Esophagus squamous epithelium (tissue), 5 donors: ENCODE measurements at regions not wholly inside any gene's neighbourhood (a gene's known extent, or its start where the extent isn't known, plus 50 kb on each side); places are given as distances from the start of the nearest gene placed in this dataset.

Source experiments
- DNase-seq: peaks from one replicate; lab custom pipeline; 2025; lab: John Stamatoyannopoulos, UW
- H3K27ac ChIP-seq, 4 donors: fragments of 200-600 bp; sonication (generic); one replicate each; pipeline ENCODE4 v1.5.1; 2016 to 2019; ENCODE audit warnings: mild to moderate bottlenecking in 1 of 4
- H3K27me3 ChIP-seq, 4 donors: fragments of 200-600 bp; sonication (generic); 1 replicate in 3 of 4; 2 replicates in 1 of 4; pipeline versions ENCODE4 v1.5.1 to v1.6.0; 2017 to 2021; ENCODE audit warnings: antibody characterized with exemption in 1 of 4
- H3K36me3 ChIP-seq, 3 donors: fragments of 200-600 bp; sonication (generic); one replicate each; pipeline ENCODE4 v1.5.1; 2016 to 2019
- H3K4me1 ChIP-seq, 3 donors: fragments of 200-600 bp; sonication (generic); one replicate each; pipeline ENCODE4 v1.5.1; 2017 to 2019
- H3K4me3 ChIP-seq, 4 donors: fragments of 200-600 bp; sonication (generic); 1 replicate in 3 of 4; 2 replicates in 1 of 4; pipeline ENCODE4 v1.5.1; 2016 to 2019; ENCODE audit warnings: mild to moderate bottlenecking in 2 of 4, moderate library complexity in 1 of 4
- H3K9me3 ChIP-seq, 3 donors: fragments of 200-600 bp; sonication (generic); one replicate each; pipeline ENCODE4 v1.5.1; 2016 to 2019
- POLR2A ChIP-seq, 4 donors: fragments of 450-650 bp; IDR thresholded peaks; one replicate each; pipeline ENCODE4 v1.6.1; 2017; ENCODE audit warnings: antibody characterized with exemption in 4 of 4, mild to moderate bottlenecking in 4 of 4, moderate library complexity in 3 of 4
- WGBS, 2 donors: methylation state at CpG; one replicate each; pipeline ENCODE4 v1.1.5; 2018; 5-methylcytosine and 5-hydroxymethylcytosine counted together
- intact Hi-C: fragments of 100-400 bp; cut with DNase I; formaldehyde crosslinking; loops from one replicate; pipeline ENCODE4 v1.15.0; 2022
- TF ChIP-seq, protein P1 (sequence below), 6 experiments: fragments of 450-650 bp in 4 of 6; fragments of 200-600 bp in 2 of 6; sonication (generic) in 2 of 6; IDR thresholded peaks; one replicate each; pipeline ENCODE4 v1.5.1; 2016 to 2019; ENCODE audit warnings: antibody characterized with exemption in 6 of 6, mild to moderate bottlenecking in 4 of 6, moderate library complexity in 4 of 6
- donor health status: DM: yes; HTN: yes; CAD: no.

DNA sequence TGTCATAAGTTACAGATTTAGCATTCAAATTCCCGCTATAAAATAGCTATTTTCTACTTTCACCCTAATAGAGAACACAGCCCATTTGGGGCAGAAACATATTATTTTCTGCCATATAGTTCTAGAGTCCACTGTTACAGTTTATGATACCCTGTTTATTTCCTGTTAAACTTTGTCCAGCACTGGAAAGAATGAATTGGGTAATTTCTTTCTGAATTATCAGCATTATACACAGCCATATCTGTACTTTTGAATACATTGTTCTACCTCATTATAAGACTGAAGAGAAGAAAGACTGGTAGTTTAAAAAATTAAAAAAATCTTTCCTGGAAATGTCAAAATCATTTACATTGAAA lies 332.1 kb downstream of the DIRAS2 start:
- no peaks in the 10 kb centered on the region for H3K9me3 ChIP-seq
- intact Hi-C loops: no loop called here
- 95% methylated on average over 1 of the region's 1 CpG for WGBS, 2 donors

DNA sequence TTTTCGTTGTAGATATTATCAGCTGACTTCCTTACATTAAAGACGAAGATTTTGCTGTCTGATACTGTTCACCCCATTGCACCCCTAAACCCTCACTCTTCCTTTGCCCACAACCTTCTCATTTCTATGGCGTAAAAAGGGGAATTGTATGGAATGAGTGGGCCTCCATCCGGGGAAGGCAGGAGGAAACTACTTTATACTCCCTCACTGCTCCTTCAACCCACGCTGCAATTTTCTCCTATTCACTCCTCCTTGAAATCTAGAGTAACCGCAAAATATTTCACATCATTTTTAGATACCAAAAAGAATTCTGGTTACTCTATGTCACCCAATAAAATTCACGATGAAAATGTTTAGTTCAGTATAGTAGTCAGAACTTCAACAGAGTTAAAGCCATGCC lies 330.8 kb downstream of the DIRAS2 start:
- Histone ChIP-seq H3K27ac (no peak overlapping the region), H3K4me3 (no peak overlapping the region), H3K9me3 (no peaks in the 10 kb centered on the region), H3K27me3 (peaks cover 0 to 8% (median 0%) of the 10 kb centered on the region in 4 donors), H3K4me1 (no peaks in the 10 kb centered on the region), H3K36me3 (no peaks in the 10 kb centered on the region)
- 71% methylated on average over 7 of the region's 7 CpGs for WGBS, 2 donors
- DNase-seq: no peak
- TF ChIP-seq POLR2A (IDR thresholded peaks at IDR 0.05): no peak
- TF ChIP-seq, protein P1, sequence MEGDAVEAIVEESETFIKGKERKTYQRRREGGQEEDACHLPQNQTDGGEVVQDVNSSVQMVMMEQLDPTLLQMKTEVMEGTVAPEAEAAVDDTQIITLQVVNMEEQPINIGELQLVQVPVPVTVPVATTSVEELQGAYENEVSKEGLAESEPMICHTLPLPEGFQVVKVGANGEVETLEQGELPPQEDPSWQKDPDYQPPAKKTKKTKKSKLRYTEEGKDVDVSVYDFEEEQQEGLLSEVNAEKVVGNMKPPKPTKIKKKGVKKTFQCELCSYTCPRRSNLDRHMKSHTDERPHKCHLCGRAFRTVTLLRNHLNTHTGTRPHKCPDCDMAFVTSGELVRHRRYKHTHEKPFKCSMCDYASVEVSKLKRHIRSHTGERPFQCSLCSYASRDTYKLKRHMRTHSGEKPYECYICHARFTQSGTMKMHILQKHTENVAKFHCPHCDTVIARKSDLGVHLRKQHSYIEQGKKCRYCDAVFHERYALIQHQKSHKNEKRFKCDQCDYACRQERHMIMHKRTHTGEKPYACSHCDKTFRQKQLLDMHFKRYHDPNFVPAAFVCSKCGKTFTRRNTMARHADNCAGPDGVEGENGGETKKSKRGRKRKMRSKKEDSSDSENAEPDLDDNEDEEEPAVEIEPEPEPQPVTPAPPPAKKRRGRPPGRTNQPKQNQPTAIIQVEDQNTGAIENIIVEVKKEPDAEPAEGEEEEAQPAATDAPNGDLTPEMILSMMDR (IDR thresholded peaks at IDR 0.05): no peak
- intact Hi-C loops: no loop called here

More for the DNA sequence above, 332.1 kb downstream of the DIRAS2 start:
- DNase-seq: no peak
- H3K4me3 ChIP-seq: no peak overlapping the region
- TF ChIP-seq, protein P1 (IDR thresholded peaks at IDR 0.05): no peak
- TF ChIP-seq POLR2A (IDR thresholded peaks at IDR 0.05): no peak
- no peaks in the 10 kb centered on the region for H3K36me3 ChIP-seq
- no peaks in the 10 kb centered on the region for H3K27me3 ChIP-seq
- H3K4me1 ChIP-seq: no peaks in the 10 kb centered on the region
- H3K27ac ChIP-seq: no peak overlapping the region

DNA sequence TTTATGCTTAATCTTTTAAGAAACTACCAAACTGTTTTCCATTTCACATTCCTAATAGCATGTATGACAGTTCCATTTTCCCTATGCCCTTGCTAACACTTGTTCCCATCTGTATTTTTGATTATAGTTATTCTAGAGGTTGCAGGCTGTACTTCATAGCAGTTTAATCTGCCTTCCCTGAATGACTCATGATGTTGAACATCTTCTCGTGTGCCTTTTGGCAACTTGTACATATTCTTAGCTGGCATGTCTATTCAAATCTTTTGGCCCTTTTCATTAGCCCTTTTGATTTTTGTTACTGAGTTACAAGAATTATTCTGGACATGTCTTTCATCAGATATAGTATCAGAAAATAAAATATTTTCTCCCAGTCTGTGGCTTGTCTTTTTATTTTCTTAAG lies 320.3 kb downstream of the DIRAS2 start:
- no peak for DNase-seq
- no peak for TF ChIP-seq POLR2A (IDR thresholded peaks at IDR 0.05)
- TF ChIP-seq, protein P1 (IDR thresholded peaks at IDR 0.05): no peak
- no peaks in the 10 kb centered on the region for H3K4me1 ChIP-seq
- H3K4me3 ChIP-seq: no peak overlapping the region
- peaks cover 0 to 1% (median 0%) of the 10 kb centered on the region in 4 donors for H3K27me3 ChIP-seq
- 13 to 20% methylated on average over 1 of the region's 1 CpG for WGBS, 2 donors
- no peaks in the 10 kb centered on the region for H3K9me3 ChIP-seq
- intact Hi-C loops: no loop called here
- H3K36me3 ChIP-seq: no peaks in the 10 kb centered on the region
- no peak overlapping the region for H3K27ac ChIP-seq

DNA sequence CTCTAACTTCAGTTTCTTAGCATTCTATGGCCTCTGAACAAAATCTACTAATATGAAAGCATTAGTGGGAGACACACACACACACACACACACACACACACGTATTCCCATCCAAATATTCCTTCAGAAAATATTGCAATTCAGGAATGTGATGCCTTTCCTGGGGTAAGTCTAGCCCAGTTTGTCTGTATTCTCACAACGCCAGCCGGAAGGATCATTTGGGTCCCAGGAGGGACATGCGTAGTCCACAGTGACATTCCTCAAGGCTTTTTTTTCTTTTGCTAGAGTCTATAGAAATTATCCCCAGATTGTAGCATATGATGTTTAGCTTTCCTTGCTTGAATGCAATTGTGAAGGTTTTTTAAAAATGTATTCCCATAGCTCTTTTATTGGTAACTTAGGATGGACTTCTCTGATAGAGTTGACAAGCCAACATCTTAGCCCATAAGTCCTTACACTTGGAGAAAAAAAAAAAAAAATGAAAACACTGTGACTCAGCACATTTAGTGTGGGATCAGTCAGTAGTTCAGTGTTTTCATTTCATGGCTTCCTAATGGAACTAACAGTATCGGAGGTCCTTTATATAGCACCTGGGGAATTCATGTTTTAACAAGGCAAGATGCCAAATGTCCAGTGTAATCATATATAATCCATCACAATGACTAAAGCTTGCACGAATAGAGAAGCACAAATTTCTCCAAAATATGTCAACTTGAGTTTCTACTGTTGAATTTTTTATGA lies 316.5 kb downstream of the DIRAS2 start:
- Histone ChIP-seq H3K4me1 (no peaks in the 10 kb centered on the region), H3K27ac (no peak overlapping the region), H3K27me3 (no peaks in the 10 kb centered on the region), H3K36me3 (no peaks in the 10 kb centered on the region), H3K9me3 (no peaks in the 10 kb centered on the region), H3K4me3 (no peak overlapping the region)
- no peak for DNase-seq
- intact Hi-C loops: no loop called here
- TF ChIP-seq POLR2A (IDR thresholded peaks at IDR 0.05): no peak
- TF ChIP-seq, protein P1 (IDR thresholded peaks at IDR 0.05): no peak
- 57 to 65% methylated on average over 6 of the region's 6 CpGs for WGBS, 2 donors

GRCh38 chr9:90330231-90330630 lies 312.4 kb downstream of the DIRAS2 start:
- no peak for TF ChIP-seq POLR2A (IDR thresholded peaks at IDR 0.05)
- TF ChIP-seq, protein P1 (IDR thresholded peaks at IDR 0.05): no peak
- 86 to 91% methylated on average over 3 of the region's 3 CpGs for WGBS, 2 donors

More at GRCh38 chr9:90330231-90330630, 312.4 kb downstream of the DIRAS2 start:
- Histone ChIP-seq H3K27ac (no peak overlapping the region), H3K4me1 (no peaks in the 10 kb centered on the region), H3K27me3 (no peaks in the 10 kb centered on the region), H3K36me3 (no peaks in the 10 kb centered on the region), H3K4me3 (no peak overlapping the region), H3K9me3 (no peaks in the 10 kb centered on the region)
- no peak for DNase-seq
- intact Hi-C loops: no loop called here
